DND-41 (cell line): ENCODE measurements at regions not wholly inside any gene's neighbourhood (a gene's known extent, or its start where the extent isn't known, plus 50 kb on each side); places are given as distances from the start of the nearest gene placed in this dataset.

Experiments
- ATAC-seq: fragments of 200-7000 bp; cut with Tn5 transposase; 3 replicates; pipeline ENCODE4 v1.9.1; 2021; ENCODE audit warnings: low read depth; ENCODE audit not compliant: insufficient read depth
- DNase-seq: peaks from one replicate; pipeline ENCODE4 v3.0.0-alpha.2; 2020
- H2AFZ ChIP-seq: 2 replicates; pipeline ENCODE4 v1.6.0; 2012; ENCODE audit warnings: low read depth, low read length
- H3K27ac ChIP-seq: 2 replicates; pipeline ENCODE4 v1.5.1; 2012; ENCODE audit warnings: low read length, inconsistent platforms
- H3K27me3 ChIP-seq: fragments of 200-600 bp; sonication (generic); 2 replicates; pipeline ENCODE4 v1.6.0; 2012; ENCODE audit warnings: low read length, mild to moderate bottlenecking, inconsistent platforms; ENCODE audit not compliant: insufficient read depth, poor library complexity
- H3K36me3 ChIP-seq: 2 replicates; pipeline ENCODE4 v1.5.1; 2012; ENCODE audit warnings: low read length, inconsistent platforms; ENCODE audit not compliant: insufficient read depth
- H3K4me1 ChIP-seq: 2 replicates; pipeline ENCODE4 v1.5.1; 2012; ENCODE audit warnings: mild to moderate bottlenecking, low read length; ENCODE audit not compliant: insufficient read depth
- H3K4me2 ChIP-seq: 2 replicates; pipeline ENCODE4 v1.6.0; 2012; ENCODE audit warnings: mild to moderate bottlenecking, moderate library complexity, low read length, inconsistent platforms; ENCODE audit not compliant: insufficient read depth
- H3K4me3 ChIP-seq, 2 experiments: fragments of 200-600 bp in 1 of 2; shearing (Covaris generic) in 1 of 2; 2 replicates each; pipeline ENCODE4 v1.5.1; 2012 to 2016; ENCODE audit warnings: inconsistent platforms in 2 of 2, low read length in 2 of 2, mild to moderate bottlenecking in 2 of 2, low read depth in 1 of 2, moderate library complexity in 1 of 2
- H3K79me2 ChIP-seq: 2 replicates; pipeline ENCODE4 v1.6.0; 2012; ENCODE audit warnings: low read length, inconsistent platforms; ENCODE audit not compliant: insufficient read depth
- H3K9ac ChIP-seq: 2 replicates; pipeline ENCODE4 v1.6.0; 2012; ENCODE audit warnings: low read depth, mild to moderate bottlenecking, inconsistent platforms, low read length, moderate library complexity
- H3K9me3 ChIP-seq: 2 replicates; pipeline ENCODE4 v1.5.1; 2012; ENCODE audit warnings: low read length, moderate library complexity, mild to moderate bottlenecking, inconsistent platforms; ENCODE audit not compliant: insufficient read depth, severe bottlenecking
- H4K20me1 ChIP-seq: 2 replicates; pipeline ENCODE4 v1.6.0; 2012; ENCODE audit warnings: low read length; ENCODE audit not compliant: insufficient read depth
- CTCF ChIP-seq: IDR thresholded peaks from 2 replicates; pipeline ENCODE4 v1.5.1; 2012; ENCODE audit warnings: borderline replicate concordance, low read length, moderate library complexity, mild to moderate bottlenecking; ENCODE audit not compliant: poor library complexity, severe bottlenecking; ENCODE audit errors: extremely low read depth
- EZH2 ChIP-seq: IDR thresholded peaks from 3 replicates; pipeline ENCODE4 v1.6.1; 2012; ENCODE audit warnings: borderline replicate concordance, low read depth, mild to moderate bottlenecking, moderate library complexity, low read length, inconsistent platforms; ENCODE audit not compliant: severe bottlenecking

- Histone ChIP-seq H2AFZ (no peak overlapping the region), H3K27ac (no peak overlapping the region), H3K9me3 (no peaks in the 10 kb centered on the region), H3K9ac (no peak overlapping the region), H3K4me2 (no peak overlapping the region), H3K4me3 (no peak overlapping the region), H4K20me1 (no peaks in the 10 kb centered on the region), H3K36me3 (no peaks in the 10 kb centered on the region), H3K27me3 (no peaks in the 10 kb centered on the region), H3K4me1 (no peaks in the 10 kb centered on the region), H3K79me2 (no peaks in the 10 kb centered on the region)
- TF ChIP-seq EZH2 (no peak), CTCF (no peak)
- no peak for ATAC-seq
- no peak for DNase-seq
Measured at GRCh38 chr7:144937199-144937598, 101.3 kb upstream of the TPK1 start.

DNA sequence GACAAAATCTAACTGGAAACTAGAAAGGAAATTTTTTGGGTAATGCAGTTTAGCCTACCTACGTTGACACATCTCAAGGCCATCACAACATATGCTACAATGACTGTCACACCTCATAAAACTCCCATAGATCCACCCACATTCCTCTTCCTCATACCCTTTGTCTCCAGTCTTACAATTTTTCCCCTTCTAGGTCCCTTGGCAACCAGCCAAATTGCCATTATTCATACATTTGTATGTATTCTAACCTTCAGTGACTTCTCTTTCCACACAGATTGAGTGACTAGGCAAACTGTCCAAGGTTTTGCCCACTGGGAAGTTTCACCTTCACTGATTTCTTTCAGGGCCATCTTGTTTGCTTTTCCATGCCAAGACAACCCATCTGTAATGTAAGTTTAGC is 100.5 kb upstream of the TPK1 start:
- Histone ChIP-seq H3K27me3 (no peaks in the 10 kb centered on the region), H3K27ac (no peak overlapping the region), H2AFZ (no peak overlapping the region), H3K4me3 (no peak overlapping the region), H3K4me2 (no peak overlapping the region), H3K79me2 (no peaks in the 10 kb centered on the region), H3K9me3 (no peaks in the 10 kb centered on the region), H3K36me3 (no peaks in the 10 kb centered on the region), H3K4me1 (no peaks in the 10 kb centered on the region), H3K9ac (no peak overlapping the region), H4K20me1 (no peaks in the 10 kb centered on the region)
- TF ChIP-seq CTCF = no peak
- TF ChIP-seq EZH2 = no peak
- ATAC-seq (no peak), DNase-seq (no peak)

GRCh38 chr7:144910411-144910810 is 74.6 kb upstream of the TPK1 start:
- Histone ChIP-seq H3K4me2 (no peak overlapping the region), H3K27me3 (no peaks in the 10 kb centered on the region), H3K36me3 (no peaks in the 10 kb centered on the region), H3K9ac (no peak overlapping the region), H3K27ac (no peak overlapping the region), H3K79me2 (no peaks in the 10 kb centered on the region), H3K4me3 (no peak overlapping the region), H3K4me1 (no peaks in the 10 kb centered on the region), H3K9me3 (no peaks in the 10 kb centered on the region), H2AFZ (no peak overlapping the region), H4K20me1 (no peaks in the 10 kb centered on the region)
- DNase-seq (no peak), ATAC-seq (no peak)
- TF ChIP-seq CTCF = no peak

- no peaks in the 10 kb centered on the region for H3K4me1 ChIP-seq
- no peak for TF ChIP-seq EZH2
- no peak for TF ChIP-seq CTCF
- no peaks in the 10 kb centered on the region for H3K79me2 ChIP-seq
- no peak overlapping the region for H2AFZ ChIP-seq
- no peak overlapping the region for H3K27ac ChIP-seq
- no peak overlapping the region for H3K4me3 ChIP-seq
- ATAC-seq (no peak), DNase-seq (no peak)
- no peaks in the 10 kb centered on the region for H3K36me3 ChIP-seq
- no peak overlapping the region for H3K9ac ChIP-seq
- H3K4me2 ChIP-seq = no peak overlapping the region
- no peaks in the 10 kb centered on the region for H4K20me1 ChIP-seq
- no peaks in the 10 kb centered on the region for H3K27me3 ChIP-seq
- no peaks in the 10 kb centered on the region for H3K9me3 ChIP-seq
Measured at GRCh38 chr7:144908943-144909556, 73.2 kb upstream of the TPK1 start.
